Choroid plexus epithelial cell (primary cell): ENCODE measurements at regions not wholly inside any gene's neighbourhood (a gene's known extent, or its start where the extent isn't known, plus 50 kb on each side); places are given as distances from the start of the nearest gene placed in this dataset.

Experiments used
- DNase-seq: peaks from one replicate; pipeline ENCODE4 v3.0.0-alpha.2; 2010; ENCODE audit warnings: low read depth
- H3K4me3 ChIP-seq: 2 replicates; pipeline ENCODE4 v1.5.1; 2011; ENCODE audit warnings: low read depth, mild to moderate bottlenecking, control low read depth, low read length, moderate library complexity
- CTCF ChIP-seq: conservative IDR thresholded peaks from 2 replicates; pipeline ENCODE4 v1.5.1; 2011; ENCODE audit warnings: low read depth, mild to moderate bottlenecking, control low read depth, inconsistent platforms, low read length, moderate library complexity

- DNase-seq = no peak
- H3K4me3 ChIP-seq = no peak overlapping the region
- no peak for TF ChIP-seq CTCF
Observed at GRCh38 chr7:54931532-54931931, 87.3 kb upstream of the EGFR start.

GRCh38 chr7:54932818-54933543, 85.8 kb upstream of the EGFR start:
- TF ChIP-seq CTCF = no peak
- peak overlapping the region; percentile 60 for H3K4me3 ChIP-seq
- DNase-seq = peak; percentile 67

GRCh38 chr7:54933643-54934042, 85.2 kb upstream of the EGFR start:
- no peak for DNase-seq
- no peak for TF ChIP-seq CTCF
- H3K4me3 ChIP-seq = peak overlapping the region; percentile 60

GRCh38 chr7:54940748-54941147, 78.1 kb upstream of the EGFR start:
- DNase-seq = no peak
- no peak overlapping the region for H3K4me3 ChIP-seq
- no peak for TF ChIP-seq CTCF

- no peak for TF ChIP-seq CTCF
- no peak overlapping the region for H3K4me3 ChIP-seq
- DNase-seq = peak; percentile 88
Observed at GRCh38 chr7:54944179-54944578, 74.6 kb upstream of the EGFR start.

GRCh38 chr7:54946271-54946670, 72.5 kb upstream of the EGFR start:
- no peak overlapping the region for H3K4me3 ChIP-seq
- no peak for TF ChIP-seq CTCF
- DNase-seq = no peak

GRCh38 chr7:54946764-54947163, 72.1 kb upstream of the EGFR start:
- no peak for DNase-seq
- no peak overlapping the region for H3K4me3 ChIP-seq

More at GRCh38 chr7:54946764-54947163, 72.1 kb upstream of the EGFR start:
- TF ChIP-seq CTCF = no peak
